GM12878 (cell line): ENCODE measurements at regions not wholly inside any gene's neighbourhood (a gene's known extent, or its start where the extent isn't known, plus 50 kb on each side); places are given as distances from the start of the nearest gene placed in this dataset.

Experiments used
- EZH2 ChIP-seq: IDR thresholded peaks from 2 replicates; pipeline ENCODE4 v1.6.1; 2012; ENCODE audit warnings: low read depth, mild to moderate bottlenecking, control low read depth, inconsistent platforms, low read length, borderline replicate concordance; ENCODE audit not compliant: control insufficient read depth
- IKZF1 ChIP-seq: fragments of 450-650 bp; conservative IDR thresholded peaks from 2 replicates; pipeline ENCODE4 v1.6.1; 2017; ENCODE audit warnings: antibody characterized with exemption, mild to moderate bottlenecking
- SUZ12 ChIP-seq: fragments of 200-600 bp; sonication (generic); IDR thresholded peaks from one replicate; pipeline ENCODE4 v1.6.1; 2018; ENCODE audit warnings: antibody characterized with exemption, mild to moderate bottlenecking; ENCODE audit not compliant: unreplicated experiment
- YBX1 ChIP-seq: fragments of 450-650 bp; IDR thresholded peaks from 2 replicates; pipeline ENCODE4 v1.6.1; 2016; ENCODE audit warnings: antibody characterized with exemption
- TF ChIP-seq, protein P1 (sequence below): IDR thresholded peaks from 2 replicates; pipeline ENCODE4 v1.6.1; 2012; ENCODE audit warnings: mild to moderate bottlenecking, low read depth, low read length
- TF ChIP-seq, protein P2 (sequence below), 3 experiments: IDR thresholded peaks in 2 of 3; conservative IDR thresholded peaks in 1 of 3; 2 replicates each; pipeline ENCODE4 v1.5.1; 2011; ENCODE audit warnings: low read depth in 3 of 3, low read length in 3 of 3, mild to moderate bottlenecking in 3 of 3, control low read depth in 2 of 3, moderate library complexity in 2 of 3, inconsistent platforms in 1 of 3, mixed read lengths in 1 of 3; ENCODE audit not compliant: control insufficient read depth in 2 of 3, insufficient read depth in 1 of 3; ENCODE audit errors: extremely low read depth in 1 of 3

- TF ChIP-seq, protein P1, sequence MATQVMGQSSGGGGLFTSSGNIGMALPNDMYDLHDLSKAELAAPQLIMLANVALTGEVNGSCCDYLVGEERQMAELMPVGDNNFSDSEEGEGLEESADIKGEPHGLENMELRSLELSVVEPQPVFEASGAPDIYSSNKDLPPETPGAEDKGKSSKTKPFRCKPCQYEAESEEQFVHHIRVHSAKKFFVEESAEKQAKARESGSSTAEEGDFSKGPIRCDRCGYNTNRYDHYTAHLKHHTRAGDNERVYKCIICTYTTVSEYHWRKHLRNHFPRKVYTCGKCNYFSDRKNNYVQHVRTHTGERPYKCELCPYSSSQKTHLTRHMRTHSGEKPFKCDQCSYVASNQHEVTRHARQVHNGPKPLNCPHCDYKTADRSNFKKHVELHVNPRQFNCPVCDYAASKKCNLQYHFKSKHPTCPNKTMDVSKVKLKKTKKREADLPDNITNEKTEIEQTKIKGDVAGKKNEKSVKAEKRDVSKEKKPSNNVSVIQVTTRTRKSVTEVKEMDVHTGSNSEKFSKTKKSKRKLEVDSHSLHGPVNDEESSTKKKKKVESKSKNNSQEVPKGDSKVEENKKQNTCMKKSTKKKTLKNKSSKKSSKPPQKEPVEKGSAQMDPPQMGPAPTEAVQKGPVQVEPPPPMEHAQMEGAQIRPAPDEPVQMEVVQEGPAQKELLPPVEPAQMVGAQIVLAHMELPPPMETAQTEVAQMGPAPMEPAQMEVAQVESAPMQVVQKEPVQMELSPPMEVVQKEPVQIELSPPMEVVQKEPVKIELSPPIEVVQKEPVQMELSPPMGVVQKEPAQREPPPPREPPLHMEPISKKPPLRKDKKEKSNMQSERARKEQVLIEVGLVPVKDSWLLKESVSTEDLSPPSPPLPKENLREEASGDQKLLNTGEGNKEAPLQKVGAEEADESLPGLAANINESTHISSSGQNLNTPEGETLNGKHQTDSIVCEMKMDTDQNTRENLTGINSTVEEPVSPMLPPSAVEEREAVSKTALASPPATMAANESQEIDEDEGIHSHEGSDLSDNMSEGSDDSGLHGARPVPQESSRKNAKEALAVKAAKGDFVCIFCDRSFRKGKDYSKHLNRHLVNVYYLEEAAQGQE, result no peak
- TF ChIP-seq, protein P2, sequence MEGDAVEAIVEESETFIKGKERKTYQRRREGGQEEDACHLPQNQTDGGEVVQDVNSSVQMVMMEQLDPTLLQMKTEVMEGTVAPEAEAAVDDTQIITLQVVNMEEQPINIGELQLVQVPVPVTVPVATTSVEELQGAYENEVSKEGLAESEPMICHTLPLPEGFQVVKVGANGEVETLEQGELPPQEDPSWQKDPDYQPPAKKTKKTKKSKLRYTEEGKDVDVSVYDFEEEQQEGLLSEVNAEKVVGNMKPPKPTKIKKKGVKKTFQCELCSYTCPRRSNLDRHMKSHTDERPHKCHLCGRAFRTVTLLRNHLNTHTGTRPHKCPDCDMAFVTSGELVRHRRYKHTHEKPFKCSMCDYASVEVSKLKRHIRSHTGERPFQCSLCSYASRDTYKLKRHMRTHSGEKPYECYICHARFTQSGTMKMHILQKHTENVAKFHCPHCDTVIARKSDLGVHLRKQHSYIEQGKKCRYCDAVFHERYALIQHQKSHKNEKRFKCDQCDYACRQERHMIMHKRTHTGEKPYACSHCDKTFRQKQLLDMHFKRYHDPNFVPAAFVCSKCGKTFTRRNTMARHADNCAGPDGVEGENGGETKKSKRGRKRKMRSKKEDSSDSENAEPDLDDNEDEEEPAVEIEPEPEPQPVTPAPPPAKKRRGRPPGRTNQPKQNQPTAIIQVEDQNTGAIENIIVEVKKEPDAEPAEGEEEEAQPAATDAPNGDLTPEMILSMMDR (IDR thresholded peaks at IDR 0.05 in 2 of 3, conservative IDR thresholded peaks at IDR 0.05 in 1 of 3; ENCODE audit: control insufficient read depth in 2 of 3, extremely low read depth in 1 of 3, insufficient read depth in 1 of 3, low read depth in 3 of 3, low read length in 3 of 3), result no peak
- TF ChIP-seq SUZ12 (no peak), EZH2 (no peak), YBX1 (no peak), IKZF1 (no peak)
These were observed 358.2 kb downstream of the CD109 start for GRCh38 chr6:74054190-74054589.
